EL (cell line): ENCODE measurements at regions not wholly inside any gene's neighbourhood (a gene's known extent, or its start where the extent isn't known, plus 50 kb on each side); places are given as distances from the start of the nearest gene placed in this dataset.
A peak's percentile ranks its signal among the peaks of the same experiment; 100 is the strongest.
"Not testable (repeated sequence)": the region's sequence is repeated elsewhere in the genome, so short reads cannot be mapped to it uniquely, and the experiment has no call there.

Experiments
- DNase-seq: peaks from one replicate; pipeline ENCODE4 v3.0.0-alpha.2; 2016

DNA sequence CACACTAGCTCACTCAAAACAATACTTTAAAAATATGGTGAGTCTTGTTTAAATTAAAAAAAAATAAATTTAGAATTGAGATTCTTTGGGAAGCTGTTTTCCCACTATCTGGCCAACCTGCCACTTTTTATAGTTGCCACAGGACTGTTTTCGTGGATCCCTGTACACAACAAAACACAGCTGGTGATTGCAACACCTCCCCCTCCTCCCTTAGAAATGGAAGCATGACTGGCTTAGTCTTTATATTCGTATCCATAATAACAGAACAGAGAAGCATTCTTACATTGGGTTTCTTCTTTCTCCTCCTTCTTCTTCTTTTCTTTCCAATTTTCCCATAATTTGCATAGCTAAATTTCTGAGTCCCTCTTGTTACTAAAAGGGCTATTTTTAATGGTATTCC is 79.5 kb upstream of the GJB6 start:
- no peak for DNase-seq

DNA sequence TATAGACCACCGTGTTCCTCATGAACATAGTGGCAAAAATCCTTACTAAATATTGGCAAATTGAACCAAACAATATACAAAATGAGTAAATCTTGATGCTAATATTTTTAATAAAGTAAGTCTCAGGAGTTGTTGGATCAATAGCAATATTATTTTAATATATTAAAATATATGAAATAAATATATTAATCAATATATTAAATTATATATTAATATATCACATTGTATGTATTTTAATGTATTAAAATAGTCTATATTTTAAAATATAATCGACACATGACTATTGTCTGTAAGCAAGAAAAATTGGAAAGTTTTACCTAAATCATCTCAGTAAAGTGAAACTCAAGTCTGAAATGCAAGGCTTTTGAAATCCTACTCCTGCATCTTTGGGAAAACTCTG is 78.9 kb upstream of the GJB6 start:
- no peak for DNase-seq

DNA sequence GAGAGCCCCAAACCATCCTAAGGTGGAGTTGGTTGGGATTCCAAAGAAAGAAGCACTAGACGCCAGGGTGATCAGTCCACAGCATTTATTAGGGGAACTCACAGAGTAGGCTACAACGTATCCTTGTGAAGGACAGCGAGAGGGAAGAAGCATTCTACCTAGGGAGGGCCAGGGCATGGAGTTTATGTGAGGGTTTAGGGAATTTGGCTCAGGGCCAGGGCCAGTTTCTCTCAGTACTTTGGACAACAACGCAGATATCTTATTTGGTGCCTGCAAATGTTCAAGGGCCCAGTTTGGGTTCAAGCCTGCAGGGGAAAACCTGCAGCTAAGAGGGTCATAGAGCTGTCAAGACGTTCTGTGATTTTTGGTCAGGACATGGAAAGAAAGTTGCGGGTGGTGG is 73.9 kb upstream of the GJB6 start:
- DNase-seq: no peak

DNA sequence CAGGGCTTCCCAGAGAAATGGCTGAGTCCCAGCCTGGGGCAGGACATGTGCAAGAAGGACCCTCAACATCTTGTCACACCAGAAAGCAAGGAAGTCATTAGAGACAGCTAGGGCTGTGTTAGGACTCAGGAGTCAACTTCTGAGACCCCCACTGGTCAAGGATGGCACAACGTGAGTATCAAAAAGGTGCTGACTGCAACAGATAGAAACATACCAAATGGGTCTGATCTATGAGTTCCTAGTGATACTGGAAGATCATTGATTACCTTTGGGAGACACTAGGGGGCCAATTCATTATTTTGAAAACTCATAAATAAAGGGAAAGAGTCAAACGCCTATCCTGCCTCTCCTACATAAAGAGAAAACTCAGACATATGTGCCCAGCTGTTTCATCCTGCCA is 73.5 kb upstream of the GJB6 start:
- no peak for DNase-seq

DNA sequence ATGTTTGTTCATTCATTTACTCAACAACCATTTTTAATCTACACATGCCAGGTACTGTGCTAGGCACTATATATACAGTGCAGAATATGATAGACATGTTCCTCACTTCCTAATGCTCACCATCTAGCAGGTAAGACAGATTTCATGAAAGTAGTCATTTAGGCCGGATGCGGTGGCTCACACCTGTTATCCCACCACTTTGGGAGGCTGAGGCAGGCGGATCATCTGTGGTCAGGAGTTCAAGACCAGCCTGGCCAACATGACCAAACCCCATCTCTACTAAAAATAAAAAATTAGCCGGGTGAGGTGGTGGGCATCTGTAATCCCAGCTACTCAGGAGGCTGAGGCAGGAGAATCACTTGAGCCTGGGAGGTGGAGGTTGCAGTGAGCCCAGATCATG is 71.9 kb upstream of the GJB6 start:
- not testable (repeated sequence) for DNase-seq

DNA sequence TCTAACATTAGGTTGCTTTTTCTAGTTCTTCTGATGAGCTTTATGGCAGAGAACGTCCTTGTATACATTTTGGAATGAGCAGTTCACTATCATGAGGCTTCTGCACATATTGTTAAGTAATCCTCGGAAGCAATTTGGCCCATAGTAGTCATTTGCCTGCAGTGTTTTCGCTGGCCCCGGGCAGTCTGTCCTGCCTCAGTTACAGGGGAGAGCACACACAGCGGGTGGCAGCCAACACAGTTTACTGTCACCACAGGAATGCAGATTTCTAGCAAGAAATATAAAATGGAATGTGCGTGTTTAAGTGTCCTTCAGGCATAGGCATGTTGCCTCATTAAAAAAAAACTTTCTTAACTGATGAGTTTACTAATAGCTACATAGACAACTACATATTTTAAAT is 71.5 kb upstream of the GJB6 start:
- DNase-seq: peak; percentile 69

DNA sequence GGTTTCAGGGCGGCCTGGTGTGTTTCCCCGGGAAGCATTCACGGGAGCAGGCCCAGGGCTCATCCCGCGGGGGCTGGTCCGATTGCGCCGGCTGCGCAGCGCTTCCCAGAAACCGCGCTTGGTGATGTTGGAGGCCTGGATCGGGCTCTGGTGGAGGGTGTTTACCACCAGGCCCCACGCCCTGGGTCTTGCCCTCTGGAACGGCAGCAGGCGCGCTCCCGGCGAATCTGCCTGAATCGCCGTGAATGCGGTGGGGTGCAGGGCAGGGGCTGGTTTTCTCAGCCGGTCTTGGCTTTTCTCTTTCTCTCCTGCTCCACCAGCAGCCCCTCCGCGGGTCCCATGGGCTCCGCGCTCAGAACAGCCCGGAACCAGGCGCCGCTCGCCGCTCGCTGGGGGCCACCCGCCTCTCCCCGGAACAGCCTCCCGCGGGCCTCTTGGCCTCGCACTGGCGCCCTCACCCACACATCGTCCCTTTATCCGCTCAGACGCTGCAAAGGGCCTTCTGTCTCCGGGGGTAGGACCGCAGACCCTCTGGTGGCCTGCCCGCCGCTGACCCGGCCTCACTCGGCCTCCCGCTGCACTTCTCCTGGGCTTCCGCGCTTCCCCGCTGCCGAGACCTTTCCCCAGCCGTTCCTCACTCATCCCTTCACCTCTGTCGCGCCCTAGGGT is 69.4 kb upstream of the GJB6 start:
- DNase-seq: no peak

DNA sequence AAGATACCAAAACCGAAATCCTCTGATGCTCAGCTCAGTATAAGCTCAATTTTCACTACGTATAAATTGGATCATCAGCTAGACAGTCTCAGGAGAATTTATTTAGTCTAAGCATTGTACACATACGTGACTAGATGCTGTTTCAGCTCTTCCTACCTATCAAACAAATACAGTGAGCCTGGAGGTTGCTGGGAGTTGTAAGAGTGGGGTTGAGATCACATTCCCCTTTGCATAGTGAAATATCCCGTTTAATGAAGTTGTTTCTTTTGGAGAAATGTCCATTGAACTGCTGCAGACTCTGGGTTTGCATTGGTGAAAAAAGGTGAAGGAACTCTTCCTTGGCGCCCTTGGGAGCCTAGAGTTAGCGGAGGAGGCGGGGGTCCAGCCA is 68.9 kb upstream of the GJB6 start:
- DNase-seq: no peak

DNA sequence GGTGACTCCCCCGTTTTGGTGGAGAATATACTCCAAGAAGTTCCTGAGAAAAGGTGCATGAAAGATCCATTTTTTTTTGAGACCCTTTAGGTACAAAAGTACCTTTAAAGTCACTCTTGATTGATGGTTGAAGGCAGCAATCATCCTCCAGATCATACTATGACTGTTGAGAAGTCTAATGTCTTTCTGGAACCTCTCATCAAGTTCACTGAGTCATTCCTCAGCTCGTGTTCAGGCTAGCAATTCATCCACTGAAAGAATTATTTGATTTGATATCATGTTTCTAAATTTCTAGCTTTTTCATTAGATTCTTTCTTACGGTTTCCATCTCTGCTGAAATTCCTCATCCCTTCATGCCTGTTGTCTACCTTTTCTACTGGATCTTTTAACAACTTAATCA is 65.1 kb upstream of the GJB6 start:
- no peak for DNase-seq

DNA sequence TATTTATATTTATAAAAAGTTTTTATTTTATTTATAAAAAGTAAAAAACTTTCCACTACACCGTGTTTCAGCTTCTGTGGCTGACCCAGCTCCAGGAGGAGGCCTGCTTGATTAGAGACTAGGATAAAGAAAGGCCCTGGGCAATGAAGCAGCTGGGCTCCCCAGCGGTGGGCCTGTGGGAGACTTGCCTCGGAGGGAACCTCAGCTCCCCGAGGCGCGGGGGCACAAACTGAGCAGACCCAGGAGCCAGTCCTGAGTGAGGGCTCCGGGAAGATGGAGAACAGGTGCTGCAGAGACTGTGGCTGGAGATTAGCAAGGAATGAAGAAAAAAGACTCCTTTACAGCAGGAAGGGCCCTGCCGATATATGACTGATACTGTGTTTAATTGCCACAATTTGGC is 63.8 kb upstream of the GJB6 start:
- DNase-seq: no peak

DNA sequence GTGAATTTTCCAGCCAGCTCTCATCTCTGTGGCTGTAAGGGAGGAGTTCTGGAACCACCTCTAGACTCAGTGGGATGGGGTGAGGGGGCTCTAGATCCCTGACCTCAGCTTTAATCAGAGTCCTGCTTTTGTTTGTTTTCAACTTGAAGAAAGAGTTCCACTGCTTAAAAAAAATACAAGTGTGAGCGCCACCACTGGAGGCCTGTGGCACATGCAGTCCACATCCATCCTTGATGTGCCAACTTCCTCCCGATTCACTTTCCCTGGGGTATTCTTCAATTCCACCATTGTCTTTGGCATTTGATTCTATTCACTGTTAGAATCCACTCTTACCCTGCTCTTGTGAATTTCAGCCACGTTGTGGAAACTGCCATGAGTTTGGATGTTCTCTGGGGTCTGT is 62.4 kb upstream of the GJB6 start:
- DNase-seq: no peak

DNA sequence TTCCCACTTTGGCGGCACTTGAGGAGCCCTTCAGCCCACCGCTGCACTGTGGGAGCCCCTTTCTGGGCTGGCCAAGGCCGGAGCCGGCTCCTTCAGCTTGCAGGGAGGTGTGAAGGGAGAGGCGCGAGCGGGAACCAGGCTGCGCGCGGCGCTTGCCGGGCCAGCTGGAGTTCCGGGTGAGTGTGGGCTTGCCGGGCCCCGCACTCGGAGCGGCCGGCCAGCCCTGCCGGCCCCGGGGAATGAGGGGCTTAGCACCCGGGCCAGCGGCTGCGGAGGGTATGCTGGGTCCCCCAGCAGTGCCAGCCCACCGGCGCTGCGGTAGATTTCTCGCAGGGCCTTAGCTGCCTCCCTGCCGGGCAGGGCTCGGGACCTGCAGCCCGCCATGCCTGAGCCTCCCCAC is 60.2 kb upstream of the GJB6 start:
- not testable (repeated sequence) for DNase-seq

DNA sequence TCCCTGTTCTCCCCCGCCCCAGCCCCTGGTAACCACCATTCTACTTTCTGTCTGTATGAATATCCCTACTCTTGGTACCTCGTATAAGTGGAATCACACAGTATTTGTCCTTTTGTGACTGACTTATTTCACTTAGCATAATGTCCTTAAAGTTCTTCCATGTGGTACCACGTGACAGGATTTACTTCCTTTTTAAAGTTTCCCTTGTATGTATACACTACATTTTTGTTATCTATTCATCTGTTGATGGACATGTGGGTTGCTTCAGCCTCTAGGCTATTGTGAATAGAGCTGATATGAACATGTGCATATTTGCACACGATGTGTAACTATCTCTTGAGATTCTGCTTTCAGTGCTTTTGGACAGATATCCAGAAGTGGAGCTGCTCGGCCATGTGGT is 59.6 kb upstream of the GJB6 start:
- DNase-seq: no peak

DNA sequence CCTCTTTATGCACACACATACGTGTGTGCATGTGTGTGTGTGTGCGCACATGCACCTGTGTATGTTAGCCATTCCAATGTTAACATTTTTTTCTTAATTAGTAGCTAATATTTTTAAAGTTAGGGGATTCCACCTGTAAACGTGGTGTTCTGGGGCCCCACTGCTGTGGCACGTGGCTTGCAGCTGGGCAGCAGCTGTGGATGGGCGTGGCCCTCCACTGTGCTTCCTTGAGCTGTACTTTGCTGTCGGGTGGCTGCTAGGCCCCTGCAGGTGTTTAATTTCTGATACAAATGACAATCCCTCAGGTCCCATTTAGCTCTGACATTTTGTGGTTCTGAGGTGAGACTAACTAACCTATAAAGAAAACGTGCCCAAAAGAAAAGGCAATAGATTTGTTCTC is 58.9 kb upstream of the GJB6 start:
- no peak for DNase-seq

DNA sequence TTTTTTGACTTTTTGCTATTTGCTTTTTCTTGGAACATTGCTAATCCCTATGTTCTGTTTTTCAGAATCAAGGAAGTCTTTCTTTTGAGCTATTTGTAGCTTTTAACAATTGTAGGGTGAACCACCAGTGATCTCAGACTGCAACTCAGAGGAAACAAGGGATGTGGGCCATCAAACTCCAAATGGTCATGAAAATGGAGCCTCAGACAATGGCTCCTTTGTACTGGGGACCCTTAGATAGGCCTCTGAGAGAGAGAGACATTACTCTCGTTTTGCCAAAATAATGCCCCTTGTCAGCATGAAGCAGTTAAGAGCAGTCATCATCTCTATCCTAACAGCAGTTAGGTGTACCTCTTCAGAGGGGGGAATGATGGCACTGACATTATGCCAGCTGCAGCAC is 56.4 kb upstream of the GJB6 start:
- DNase-seq: no peak

DNA sequence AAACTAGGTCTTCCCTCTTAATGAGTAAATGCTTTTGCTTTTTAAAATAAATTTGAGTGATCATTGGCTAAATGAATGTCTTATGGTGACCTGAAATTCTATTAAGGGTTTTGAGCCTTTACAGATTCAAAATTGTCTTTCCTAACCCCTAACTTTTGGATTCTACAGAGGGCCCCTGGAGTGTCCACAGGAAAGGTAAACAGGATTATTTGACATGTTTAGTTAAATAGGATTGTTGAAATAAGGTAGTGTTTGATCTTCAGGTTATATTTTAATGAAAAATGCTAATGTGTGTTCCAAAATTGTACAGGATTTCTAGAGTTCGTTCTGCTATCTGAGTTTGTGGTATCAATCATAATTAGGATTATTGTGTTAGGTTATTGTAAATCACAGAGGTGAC is 55.9 kb upstream of the GJB6 start:
- DNase-seq: no peak

DNA sequence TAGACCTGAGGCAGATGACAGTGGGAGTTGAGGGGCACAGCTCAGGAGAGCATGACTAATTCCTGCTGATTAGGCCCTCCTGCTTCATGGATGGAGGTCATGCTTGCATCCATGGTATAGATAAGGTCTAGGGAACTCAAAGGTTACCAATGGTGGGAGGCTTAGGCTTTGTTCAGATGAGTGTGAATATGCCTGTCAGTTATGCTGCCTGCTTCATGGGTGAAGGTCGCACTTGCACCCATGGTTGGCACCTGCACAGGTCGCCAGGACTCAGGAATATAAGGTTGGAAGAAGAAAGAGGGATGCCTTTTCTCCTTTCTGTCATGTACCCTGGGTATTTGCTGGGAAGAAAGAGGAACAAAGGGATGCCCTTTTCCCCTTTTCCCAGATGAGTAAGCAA is 53.4 kb upstream of the GJB6 start:
- no peak for DNase-seq
